HG02852 (cell line): ENCODE measurements at regions not wholly inside any gene's neighbourhood (a gene's known extent, or its start where the extent isn't known, plus 50 kb on each side); places are given as distances from the start of the nearest gene placed in this dataset.
"Not testable (repeated sequence)": the region's sequence is repeated elsewhere in the genome, so short reads cannot be mapped to it uniquely, and the experiment has no call there.

Experiments used
- ATAC-seq: cut with Tn5 transposase; IDR thresholded peaks from one replicate; pipeline ENCODE4 v1.9.1; 2021; ENCODE audit warnings: mild to moderate bottlenecking, moderate library complexity; ENCODE audit not compliant: unreplicated experiment

DNA sequence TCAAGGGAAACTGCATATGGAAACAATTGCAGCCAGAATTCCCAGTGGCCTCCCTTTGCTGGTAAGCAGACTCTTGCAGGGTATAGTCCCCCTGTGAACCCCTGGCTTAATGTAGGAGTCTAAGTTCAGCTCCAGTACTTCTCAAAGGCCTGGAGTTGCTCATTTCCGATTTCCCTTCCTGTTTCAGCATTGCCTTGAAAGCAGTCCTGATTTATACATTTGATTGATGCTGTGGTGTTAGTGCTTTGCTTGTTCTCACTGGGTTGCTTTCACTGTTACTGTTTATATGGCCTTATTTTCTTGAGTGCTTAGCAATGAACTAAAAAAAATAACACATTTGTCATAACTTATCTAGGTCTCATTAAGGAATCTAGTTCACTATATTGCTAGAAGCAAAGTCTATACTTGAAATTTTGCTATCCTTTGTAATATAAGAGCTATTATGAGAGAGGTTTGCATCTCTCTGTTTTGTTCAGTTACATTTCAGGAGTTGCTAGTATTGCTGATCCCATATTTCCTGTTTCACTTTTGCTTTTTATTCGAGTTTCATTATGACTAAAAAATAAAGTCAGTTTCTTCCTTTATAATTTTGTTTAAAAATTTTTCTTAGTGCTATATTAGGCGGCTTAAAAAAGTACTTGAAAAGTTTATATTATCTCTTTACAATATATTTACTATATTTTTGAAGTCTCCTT, 122.4 kb upstream of the NMUR2 start:
- ATAC-seq: peak; percentile 67

DNA sequence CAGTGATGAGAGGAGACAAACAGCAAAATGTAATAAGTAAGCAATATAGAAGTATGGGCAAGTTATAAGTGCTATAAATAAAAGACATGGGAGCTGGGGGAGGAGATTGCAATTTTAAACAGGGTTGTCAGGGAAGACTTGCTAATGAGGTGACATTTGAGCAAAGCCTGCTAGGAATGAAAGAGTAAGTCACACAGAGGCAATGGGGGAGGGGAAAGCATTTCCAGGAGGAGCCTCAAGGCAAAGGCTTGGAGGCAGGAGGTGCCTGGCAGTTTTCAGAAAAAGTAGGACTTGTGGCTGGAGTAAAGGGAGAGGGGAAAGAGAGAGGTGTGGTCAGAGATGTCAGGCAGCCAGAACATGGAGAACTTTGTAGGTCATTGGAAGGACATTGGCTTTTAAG, 124.4 kb upstream of the NMUR2 start:
- ATAC-seq: no peak

GRCh38 chr5:152532714-152533113, 127.6 kb upstream of the NMUR2 start:
- no peak for ATAC-seq

GRCh38 chr5:152534641-152535040, 129.6 kb upstream of the NMUR2 start:
- ATAC-seq: no peak

- no peak for ATAC-seq
Measured at GRCh38 chr5:152542741-152543140, 137.7 kb upstream of the NMUR2 start.

DNA sequence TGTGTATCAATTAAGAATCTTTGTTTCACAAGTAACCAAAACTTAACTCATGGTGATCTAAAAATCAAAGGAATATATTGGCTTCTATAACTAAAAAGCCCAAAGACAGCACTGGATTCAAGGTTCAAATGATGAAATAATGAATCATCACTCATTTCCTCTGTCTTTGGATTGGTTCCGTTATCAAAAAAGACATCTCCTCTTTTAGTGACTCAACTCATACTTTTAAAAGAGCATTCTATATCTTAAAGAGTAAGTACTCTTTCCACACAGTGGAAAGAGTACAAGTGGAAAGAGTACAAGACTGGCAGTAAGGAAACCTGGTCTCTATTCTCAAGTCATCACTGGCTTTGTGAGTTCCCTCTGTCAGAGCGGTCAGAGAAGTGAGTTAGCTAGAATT, 141.4 kb upstream of the NMUR2 start:
- ATAC-seq: no peak

- ATAC-seq: no peak
Measured at GRCh38 chr5:152547202-152547601, 142.1 kb upstream of the NMUR2 start.

DNA sequence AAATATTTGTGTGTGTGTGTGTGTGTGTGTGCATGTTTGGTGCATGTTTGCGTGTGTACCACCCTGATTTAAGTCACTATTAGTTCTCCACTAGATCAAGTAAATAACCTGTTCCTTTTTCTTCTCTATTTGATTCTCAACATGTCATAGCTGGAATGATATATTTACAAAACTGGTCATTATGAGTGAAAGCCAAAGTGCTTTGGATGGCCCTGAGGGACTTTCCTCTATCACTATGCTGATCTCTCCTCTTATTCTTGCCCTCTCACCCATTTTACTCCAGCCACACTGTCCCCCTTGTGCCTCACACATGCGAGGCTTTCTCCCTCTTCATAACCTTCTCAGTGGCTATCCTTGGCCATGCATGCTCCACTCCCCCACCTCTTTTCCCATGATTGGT, 144.6 kb upstream of the NMUR2 start:
- peak; percentile 72 for ATAC-seq

GRCh38 chr5:152551061-152551460, 146.0 kb upstream of the NMUR2 start:
- peak; percentile 70 for ATAC-seq

DNA sequence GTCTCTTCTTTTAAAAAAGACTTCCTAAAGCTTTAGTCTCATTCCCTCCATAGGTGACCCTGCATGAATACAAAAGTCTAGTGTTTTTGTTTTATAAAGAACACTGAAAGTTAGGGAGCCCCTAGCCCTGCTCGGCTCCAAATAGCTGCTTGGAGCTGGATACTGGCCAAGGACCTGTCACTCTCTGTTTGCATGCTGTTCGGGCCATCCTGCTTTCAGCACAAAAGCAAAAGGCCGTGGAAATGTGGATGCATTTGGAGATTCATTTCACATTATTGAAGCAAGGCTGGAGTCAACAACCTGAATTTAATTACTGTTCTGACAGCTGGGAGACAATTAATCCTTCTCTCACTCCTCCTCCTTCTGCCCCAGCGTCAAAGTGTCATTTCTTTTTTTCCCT, 151.7 kb upstream of the NMUR2 start:
- ATAC-seq: no peak

DNA sequence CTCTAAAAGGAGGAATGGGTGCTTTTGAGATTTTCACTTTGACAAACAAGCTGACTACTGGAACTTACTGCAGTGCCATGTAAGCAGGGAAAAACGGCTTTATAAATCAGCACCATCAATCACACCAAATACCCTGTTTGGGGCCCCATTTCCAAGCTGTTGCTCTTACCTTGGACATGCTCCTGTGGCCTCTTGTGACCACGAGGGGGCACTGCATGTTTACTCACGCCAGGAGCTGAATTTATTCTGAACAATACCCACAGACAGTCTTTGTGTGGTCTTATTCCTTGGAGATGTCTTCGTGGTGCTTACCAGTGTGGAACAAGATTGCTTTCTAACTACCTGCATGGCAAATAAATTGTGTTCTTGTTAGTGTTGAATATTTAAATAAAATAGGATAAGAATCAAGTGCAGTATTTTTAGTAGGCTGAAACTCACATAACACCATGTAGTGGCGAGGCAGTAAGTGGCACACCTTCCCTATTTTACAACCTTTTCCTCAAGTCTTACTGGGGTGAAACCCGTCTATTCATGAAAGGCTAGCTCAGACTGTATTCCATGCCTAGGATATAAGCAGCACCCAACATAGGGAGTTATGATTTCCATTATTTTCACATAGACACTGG, 155.5 kb upstream of the NMUR2 start:
- peak; percentile 83 for ATAC-seq

- ATAC-seq: no peak
Measured at GRCh38 chr5:152568016-152568415, 162.9 kb upstream of the NMUR2 start.

DNA sequence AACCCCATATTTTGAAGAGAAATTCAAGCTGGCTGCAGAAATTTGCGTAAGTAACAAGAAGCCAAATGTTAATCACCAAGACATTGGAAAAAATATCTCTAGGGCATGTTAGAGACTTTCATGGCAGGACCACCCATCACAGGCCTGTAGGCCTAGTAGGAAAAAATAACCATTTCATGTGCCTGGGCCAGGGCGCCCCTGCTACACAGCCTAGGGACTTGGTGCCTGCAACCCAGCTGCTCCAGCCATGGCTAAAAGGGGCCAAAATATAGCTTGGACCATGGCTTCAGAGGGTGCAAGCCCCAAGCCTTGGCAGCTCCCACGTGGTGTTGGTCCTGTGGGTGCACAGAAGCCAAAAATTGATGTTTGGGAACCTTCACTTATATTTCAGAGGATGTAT, 167.7 kb upstream of the NMUR2 start:
- ATAC-seq: no peak

- no peak for ATAC-seq
Measured at GRCh38 chr5:152584103-152584502, 179.0 kb upstream of the NMUR2 start.

DNA sequence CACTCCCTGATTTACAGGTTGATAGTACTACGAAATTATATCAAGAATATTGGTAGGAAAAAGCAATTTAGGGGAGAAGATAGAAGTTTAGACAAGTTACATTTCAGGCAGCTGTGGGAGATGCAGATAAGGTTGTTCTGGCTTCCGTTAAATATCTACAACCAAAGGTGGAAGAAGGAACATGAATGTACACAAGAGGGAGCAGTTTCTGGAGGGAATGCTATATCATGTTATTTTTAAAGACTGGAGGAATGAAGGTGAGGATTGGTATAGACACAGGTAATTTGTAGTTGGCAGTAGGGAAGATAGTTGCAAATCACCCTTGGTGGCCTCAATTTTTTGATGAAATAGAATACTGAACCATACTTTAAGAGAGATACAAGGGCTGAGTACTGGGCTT, 187.3 kb upstream of the NMUR2 start:
- no peak for ATAC-seq

DNA sequence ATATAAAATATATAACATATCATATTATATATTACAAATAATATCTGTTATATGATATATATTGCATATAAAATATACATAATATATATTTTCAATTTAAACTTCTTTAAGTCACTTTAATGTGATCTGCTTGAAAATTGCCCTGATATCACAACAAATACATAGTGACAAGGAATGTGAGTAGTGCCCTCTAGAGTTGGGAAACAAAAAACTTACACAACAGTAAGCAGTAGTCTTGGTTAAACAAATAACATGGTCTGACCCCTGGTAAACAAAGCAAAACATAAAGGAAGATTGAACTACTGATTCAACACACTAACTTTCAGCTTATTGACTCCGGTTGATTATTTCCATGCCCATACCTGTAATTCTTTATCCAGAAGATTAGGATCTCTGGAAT, 188.3 kb upstream of the NMUR2 start:
- no peak for ATAC-seq

DNA sequence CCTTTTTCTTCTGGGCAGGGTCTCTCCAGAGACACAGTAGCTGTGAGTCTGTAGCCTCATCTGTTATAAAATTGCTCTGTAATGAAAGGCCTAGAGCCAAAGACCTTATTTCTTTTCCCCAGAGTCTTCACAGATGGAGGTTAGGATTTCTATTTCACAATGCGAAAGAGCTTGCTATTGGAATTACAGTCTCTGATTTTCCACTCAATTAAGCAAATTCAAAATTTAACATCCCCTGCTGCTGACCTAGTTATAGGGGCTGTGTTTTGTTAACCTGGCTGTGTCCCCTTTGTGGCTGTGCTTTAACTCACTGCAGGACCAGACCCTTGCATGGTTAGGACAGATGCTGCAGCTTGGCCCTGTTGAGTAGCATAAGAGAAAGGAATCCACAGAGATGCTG, 190.3 kb upstream of the NMUR2 start:
- ATAC-seq: no peak

DNA sequence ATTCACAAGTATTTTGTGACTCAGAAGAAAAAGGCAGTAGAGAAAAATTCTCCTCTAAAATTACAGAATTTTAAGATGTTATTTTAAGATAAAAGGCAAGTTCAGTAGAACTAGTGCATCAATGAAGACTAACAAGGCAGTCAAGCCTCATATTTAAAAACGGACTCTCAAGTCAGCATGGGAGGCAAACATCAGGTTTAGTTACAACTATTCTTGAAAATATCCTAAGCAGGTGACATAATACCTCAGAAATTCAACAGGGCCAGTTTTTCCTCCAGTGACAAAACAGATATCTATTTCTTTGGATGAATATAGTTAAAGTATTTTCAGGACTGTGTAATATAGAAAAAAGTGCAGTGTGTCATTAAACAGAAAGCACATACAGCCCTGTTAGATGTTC, 194.0 kb upstream of the NMUR2 start:
- ATAC-seq: no peak

- ATAC-seq: no peak
Measured at GRCh38 chr5:152601806-152602732, 197.0 kb upstream of the NMUR2 start.

- not testable (repeated sequence) for ATAC-seq
Measured at GRCh38 chr5:152606050-152606449, 201.0 kb upstream of the NMUR2 start.

GRCh38 chr5:152606776-152607364, 201.8 kb upstream of the NMUR2 start:
- ATAC-seq: no peak
